NCI-H446 treated with DMSO at 0.1 percent for 48 hours (cell line): ENCODE measurements at regions not wholly inside any gene's neighbourhood (a gene's known extent, or its start where the extent isn't known, plus 50 kb on each side); places are given as distances from the start of the nearest gene placed in this dataset.
"Not testable (repeated sequence)": the region's sequence is repeated elsewhere in the genome, so short reads cannot be mapped to it uniquely, and the experiment has no call there.

Source experiments
- DNase-seq: peaks from one replicate; lab custom pipeline; 2025; lab: John Stamatoyannopoulos, UW

GRCh38 chr3:109804697-109805096 is 467.4 kb upstream of the DPPA4 start:
- no peak for DNase-seq

- DNase-seq: no peak
These were observed 469.6 kb upstream of the DPPA4 start for GRCh38 chr3:109806929-109807328.

GRCh38 chr3:109809513-109809912 is 472.2 kb upstream of the DPPA4 start:
- no peak for DNase-seq

GRCh38 chr3:109818081-109818480 is 480.7 kb upstream of the DPPA4 start:
- DNase-seq: no peak

GRCh38 chr3:109819734-109820133 is 482.4 kb upstream of the DPPA4 start:
- DNase-seq: no peak

- DNase-seq: no peak
These were observed 488.8 kb upstream of the DPPA4 start for GRCh38 chr3:109825971-109826810.

- DNase-seq: no peak
These were observed 494.1 kb upstream of the DPPA4 start for GRCh38 chr3:109831403-109831802.

GRCh38 chr3:109835958-109836357 is 498.6 kb upstream of the DPPA4 start:
- no peak for DNase-seq

- DNase-seq: no peak
These were observed 514.5 kb upstream of the DPPA4 start for GRCh38 chr3:109851854-109852253.

GRCh38 chr3:109852283-109852682 is 514.9 kb upstream of the DPPA4 start:
- DNase-seq: no peak

- DNase-seq: no peak
These were observed 515.9 kb upstream of the DPPA4 start for GRCh38 chr3:109853077-109853731.

- DNase-seq: no peak
These were observed 526.4 kb upstream of the DPPA4 start for GRCh38 chr3:109863701-109864100.

- DNase-seq: no peak
These were observed 527.1 kb upstream of the DPPA4 start for GRCh38 chr3:109864452-109864851.

- no peak for DNase-seq
These were observed 532.2 kb upstream of the DPPA4 start for GRCh38 chr3:109869586-109869985.

- no peak for DNase-seq
These were observed 537.8 kb upstream of the DPPA4 start for GRCh38 chr3:109874896-109875708.

GRCh38 chr3:109877616-109878015 is 540.3 kb upstream of the DPPA4 start:
- DNase-seq: not testable (repeated sequence)

- no peak for DNase-seq
These were observed 544.8 kb upstream of the DPPA4 start for GRCh38 chr3:109882144-109882543.

- no peak for DNase-seq
These were observed 549.9 kb upstream of the DPPA4 start for GRCh38 chr3:109887293-109887692.

GRCh38 chr3:109888026-109888425 is 550.7 kb upstream of the DPPA4 start:
- no peak for DNase-seq

- no peak for DNase-seq
These were observed 560.4 kb upstream of the DPPA4 start for GRCh38 chr3:109897734-109898133.

GRCh38 chr3:109899925-109900324 is 562.6 kb upstream of the DPPA4 start:
- DNase-seq: no peak

GRCh38 chr3:109900783-109901182 is 563.4 kb upstream of the DPPA4 start:
- DNase-seq: no peak

GRCh38 chr3:109902549-109902948 is 565.2 kb upstream of the DPPA4 start:
- no peak for DNase-seq
